HG02852 (cell line): ENCODE measurements at regions not wholly inside any gene's neighbourhood (a gene's known extent, or its start where the extent isn't known, plus 50 kb on each side); places are given as distances from the start of the nearest gene placed in this dataset.
"Not testable (repeated sequence)": the region's sequence is repeated elsewhere in the genome, so short reads cannot be mapped to it uniquely, and the experiment has no call there.

Experiments
- ATAC-seq: cut with Tn5 transposase; IDR thresholded peaks from one replicate; pipeline ENCODE4 v1.9.1; 2021; ENCODE audit warnings: mild to moderate bottlenecking, moderate library complexity; ENCODE audit not compliant: unreplicated experiment

- no peak for ATAC-seq
Observed at GRCh38 chr11:91097083-91097482, 874.2 kb upstream of the CHORDC1 start.

DNA sequence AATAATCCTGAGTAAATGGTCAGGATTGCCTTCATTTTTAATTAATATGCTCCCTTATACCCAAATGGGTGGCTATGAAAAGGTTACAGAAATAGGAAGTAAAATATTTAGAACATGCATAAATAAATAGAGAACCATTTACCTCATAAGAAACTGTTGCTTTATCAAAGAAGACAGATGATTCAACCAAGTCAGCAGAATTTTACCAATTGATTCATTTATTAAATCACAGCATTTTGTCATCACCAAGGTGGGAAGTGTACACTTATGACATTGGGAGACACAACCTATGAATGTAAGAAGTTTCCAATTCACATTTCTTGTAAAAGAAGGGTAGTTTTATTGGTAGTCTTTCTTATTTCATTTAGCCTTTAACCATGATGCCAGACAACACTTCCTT, 870.3 kb upstream of the CHORDC1 start:
- ATAC-seq: no peak

DNA sequence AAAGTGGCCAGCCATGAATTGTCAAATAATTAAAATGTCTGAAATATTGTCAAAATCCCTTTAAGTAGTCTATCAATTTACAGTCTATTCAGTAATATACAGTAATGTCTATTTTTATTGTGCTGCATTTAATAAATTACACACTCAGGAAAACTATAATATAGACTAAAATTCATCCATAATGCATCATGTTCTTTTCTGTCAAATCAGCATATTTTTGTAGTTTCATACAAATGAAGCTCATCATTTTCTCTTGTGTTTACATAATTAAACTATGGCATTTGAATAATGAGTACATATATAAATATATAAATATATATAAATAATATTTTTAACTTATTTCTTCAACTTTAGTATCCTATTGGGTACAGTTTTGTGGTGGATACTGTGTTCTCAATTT, 868.7 kb upstream of the CHORDC1 start:
- no peak for ATAC-seq

GRCh38 chr11:91086028-91086427, 863.2 kb upstream of the CHORDC1 start:
- no peak for ATAC-seq

DNA sequence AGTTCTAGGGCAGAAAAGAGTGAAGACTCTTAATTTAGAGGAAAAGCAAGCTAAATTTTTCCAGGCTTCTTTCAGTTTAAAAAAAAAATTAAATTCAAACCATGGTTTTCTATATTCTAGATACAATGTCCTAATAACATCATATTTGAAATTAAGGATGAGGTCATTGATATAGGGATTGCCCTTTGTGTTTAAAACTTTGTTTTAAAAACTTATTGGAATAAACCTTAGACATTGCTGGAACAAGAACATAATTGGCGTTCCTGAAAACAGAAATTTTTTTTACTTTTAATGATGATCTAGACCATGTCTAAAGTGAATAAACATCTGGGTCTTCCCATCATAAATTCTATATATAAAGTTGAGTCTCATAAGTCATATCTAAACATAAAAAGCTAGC, 859.4 kb upstream of the CHORDC1 start:
- ATAC-seq: no peak

DNA sequence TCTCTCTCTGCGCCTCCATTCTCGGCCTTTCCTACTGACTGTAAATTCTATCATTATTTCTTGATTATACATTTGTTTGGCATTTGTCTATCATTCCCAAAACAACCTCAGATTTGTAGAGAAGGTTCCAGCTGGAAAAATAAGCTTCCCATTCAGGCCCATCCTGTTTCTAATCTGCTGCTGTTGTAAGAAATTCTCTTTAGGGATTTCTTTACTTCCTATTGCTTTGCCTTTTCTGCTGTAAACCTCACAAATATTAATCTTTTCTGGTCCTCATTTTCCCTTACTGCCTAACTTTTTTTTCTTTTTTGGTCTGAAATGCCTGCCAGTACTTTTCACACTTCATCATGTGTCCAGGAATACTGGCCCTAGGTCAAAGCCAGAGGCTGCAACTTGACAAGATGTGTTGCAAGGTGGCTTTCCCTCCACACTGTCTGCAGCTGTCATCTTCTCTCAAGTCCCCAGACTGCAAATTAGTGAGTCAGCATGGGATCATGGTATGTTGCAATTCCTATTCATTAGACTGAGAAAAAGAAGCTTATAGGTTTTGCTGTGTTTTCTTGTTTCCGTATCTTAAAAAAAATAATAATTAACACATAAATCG, 858.7 kb upstream of the CHORDC1 start:
- no peak for ATAC-seq

- no peak for ATAC-seq
Observed at GRCh38 chr11:91078221-91078620, 855.4 kb upstream of the CHORDC1 start.

GRCh38 chr11:91075032-91075695, 852.3 kb upstream of the CHORDC1 start:
- ATAC-seq: no peak

GRCh38 chr11:91067666-91068065, 844.8 kb upstream of the CHORDC1 start:
- no peak for ATAC-seq

GRCh38 chr11:91066456-91067047, 843.7 kb upstream of the CHORDC1 start:
- no peak for ATAC-seq

GRCh38 chr11:91063399-91063798, 840.5 kb upstream of the CHORDC1 start:
- ATAC-seq: not testable (repeated sequence)

GRCh38 chr11:91047882-91048281, 825.0 kb upstream of the CHORDC1 start:
- no peak for ATAC-seq

DNA sequence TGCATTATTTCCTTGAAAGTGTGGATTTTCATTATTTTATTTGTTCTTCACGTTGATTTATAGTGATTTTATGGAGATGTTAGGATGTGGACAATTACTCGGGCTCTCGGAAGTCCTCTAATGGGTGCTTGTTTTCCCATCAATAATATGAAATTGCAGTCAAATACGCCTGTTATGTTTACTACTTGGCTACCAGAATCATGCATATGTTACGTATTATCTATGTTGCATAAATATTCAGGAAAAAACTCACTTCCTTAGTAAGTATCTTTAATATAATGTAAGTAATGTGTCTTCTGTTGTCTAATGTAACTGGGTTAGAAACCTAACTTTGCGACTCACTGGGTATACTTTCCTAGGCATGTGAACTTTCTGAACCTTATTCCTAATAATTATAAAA, 823.4 kb upstream of the CHORDC1 start:
- ATAC-seq: no peak

GRCh38 chr11:91041626-91042025, 818.8 kb upstream of the CHORDC1 start:
- no peak for ATAC-seq

DNA sequence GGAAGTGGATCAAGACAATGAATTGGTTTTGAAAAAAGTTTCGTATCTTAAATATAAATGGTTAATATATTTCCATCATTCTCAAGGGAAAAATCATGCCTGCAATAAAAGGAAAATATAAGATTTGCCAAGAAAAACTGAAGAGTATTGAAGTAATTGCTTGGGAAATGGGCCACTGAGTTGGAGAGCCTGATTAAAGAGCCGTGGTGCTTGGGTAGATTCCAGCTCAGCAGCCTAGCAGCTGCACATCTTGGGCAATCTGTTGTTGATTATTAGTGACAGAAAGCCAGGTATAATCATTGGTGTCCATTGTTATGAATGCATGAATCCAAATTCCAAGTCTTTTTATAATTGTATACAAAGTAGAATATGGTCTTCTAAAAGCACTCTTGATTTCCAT, 800.9 kb upstream of the CHORDC1 start:
- no peak for ATAC-seq

DNA sequence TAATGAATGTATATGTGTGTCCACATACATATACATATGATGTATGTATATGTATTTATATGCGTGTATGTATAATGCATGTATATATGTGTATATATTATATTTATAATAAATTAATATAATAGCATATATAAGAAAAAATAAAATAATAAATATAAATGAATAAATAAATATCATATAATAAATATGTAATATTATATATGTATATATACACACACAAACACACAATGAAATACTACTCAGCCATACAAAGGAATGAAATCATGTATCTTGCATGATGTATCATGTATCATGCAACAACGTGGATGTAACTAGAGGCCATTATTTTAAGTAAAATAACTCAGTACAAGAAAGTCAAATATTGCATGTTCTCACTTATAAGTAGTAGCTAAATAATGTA, 788.7 kb upstream of the CHORDC1 start:
- no peak for ATAC-seq

- no peak for ATAC-seq
Observed at GRCh38 chr11:91005458-91005857, 782.6 kb upstream of the CHORDC1 start.

DNA sequence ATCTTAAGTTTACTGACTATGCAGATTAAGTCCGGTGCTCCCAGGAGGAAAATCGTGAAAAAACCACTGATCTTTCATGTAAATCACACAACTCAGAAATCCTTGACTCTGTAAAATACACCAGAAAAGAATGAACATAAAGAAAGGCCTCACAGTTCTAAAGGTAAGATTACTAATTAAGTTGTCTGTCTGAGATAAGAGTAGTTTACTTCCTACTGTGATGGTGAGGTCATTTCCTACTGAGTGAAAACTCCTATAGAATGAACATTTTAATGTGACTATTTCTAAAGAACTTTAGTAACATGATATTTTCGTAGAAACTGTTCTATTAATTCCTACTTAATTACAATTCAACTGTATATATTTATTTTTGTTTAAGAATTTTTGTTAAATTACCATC, 774.4 kb upstream of the CHORDC1 start:
- no peak for ATAC-seq

DNA sequence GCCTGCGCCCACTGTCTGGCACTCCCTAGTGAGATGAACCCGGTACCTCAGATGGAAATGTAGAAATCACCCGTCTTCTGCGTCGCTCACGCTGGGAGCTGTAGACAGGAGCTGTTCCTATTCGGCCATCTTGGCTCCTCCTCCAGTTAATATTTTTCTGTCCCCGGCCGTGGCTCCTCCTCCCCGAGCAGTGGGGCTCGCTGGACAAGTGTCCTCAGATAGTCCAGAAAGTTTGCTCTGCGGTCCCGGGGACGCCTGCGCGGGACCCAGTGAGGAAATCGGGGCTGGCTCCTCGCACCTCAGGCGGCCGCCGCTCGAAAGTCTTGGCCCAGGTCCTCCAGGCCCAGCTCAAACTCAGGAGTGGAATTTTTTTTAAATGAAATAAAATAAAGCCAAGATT, 749.3 kb upstream of the CHORDC1 start:
- not testable (repeated sequence) for ATAC-seq

DNA sequence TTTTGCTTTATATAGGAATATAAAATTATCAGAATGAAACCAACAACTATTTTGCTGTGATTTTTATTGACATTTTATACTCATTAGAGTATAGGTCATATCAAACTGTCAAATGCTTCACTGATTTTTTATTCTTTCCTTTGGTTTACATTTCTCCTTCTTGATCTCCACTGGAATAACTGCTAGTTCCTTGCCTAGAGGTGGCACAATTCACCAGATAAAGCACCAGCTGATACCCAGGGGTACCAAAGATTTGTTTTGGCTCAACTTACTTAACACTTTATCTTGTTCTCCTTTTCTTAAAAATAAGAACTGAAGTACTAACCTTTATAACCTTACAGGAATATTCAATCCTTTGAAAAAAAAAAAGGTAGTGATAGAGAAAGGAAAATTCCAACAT, 725.1 kb upstream of the CHORDC1 start:
- ATAC-seq: no peak

DNA sequence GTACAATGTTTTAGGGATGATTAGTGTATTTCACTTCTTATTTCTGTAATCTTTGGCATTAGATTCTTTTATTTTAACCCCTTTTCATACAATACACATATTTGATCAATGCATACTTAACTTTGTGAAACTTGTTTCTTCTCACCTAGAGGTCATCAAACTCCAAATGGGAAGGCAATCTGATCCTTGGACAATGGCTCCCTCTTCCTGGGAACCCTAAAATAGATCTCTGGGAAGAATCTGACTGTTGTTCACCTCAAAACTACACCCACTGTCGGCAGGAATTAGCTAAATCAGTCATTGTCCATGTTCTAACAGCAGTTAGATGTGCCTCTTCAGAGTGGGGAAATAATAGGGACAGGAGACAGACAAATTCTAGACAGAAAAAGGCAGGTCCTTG, 707.4 kb upstream of the CHORDC1 start:
- ATAC-seq: no peak

- no peak for ATAC-seq
Observed at GRCh38 chr11:90919332-90919731, 696.5 kb upstream of the CHORDC1 start.

DNA sequence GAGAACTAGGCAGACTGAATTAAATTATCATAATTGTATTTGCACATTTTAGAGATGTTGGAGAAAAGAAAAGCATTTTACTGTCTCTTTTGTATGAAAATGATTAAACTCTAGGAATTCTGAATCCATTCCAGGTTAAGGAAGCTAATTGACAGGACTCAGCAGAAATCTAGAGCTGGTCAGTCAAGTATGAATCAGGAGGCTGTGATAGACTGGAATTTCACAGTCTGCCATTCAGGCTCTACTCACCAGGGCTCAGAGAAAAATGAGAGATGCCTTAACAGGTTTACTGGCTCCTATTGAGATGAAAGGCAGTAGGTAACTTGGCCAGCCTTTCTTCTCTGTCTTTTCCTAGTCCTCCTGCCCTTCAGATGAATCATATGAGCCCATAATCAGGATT, 693.9 kb upstream of the CHORDC1 start:
- no peak for ATAC-seq
